SIG-M5 treated with dmso at 0.1 percent for 504 hours (cell line): ENCODE measurements at regions not wholly inside any gene's neighbourhood (a gene's known extent, or its start where the extent isn't known, plus 50 kb on each side); places are given as distances from the start of the nearest gene placed in this dataset.
A peak's percentile ranks its signal among the peaks of the same experiment; 100 is the strongest.
"Not testable (repeated sequence)": the region's sequence is repeated elsewhere in the genome, so short reads cannot be mapped to it uniquely, and the experiment has no call there.

Source experiments
- DNase-seq: peaks from one replicate; lab custom pipeline; 2025; ENCODE audit not compliant: unreplicated experiment; lab: John Stamatoyannopoulos, UW

GRCh38 chr21:39083377-39084008 is 99.8 kb downstream of the PSMG1 start:
- no peak for DNase-seq

DNA sequence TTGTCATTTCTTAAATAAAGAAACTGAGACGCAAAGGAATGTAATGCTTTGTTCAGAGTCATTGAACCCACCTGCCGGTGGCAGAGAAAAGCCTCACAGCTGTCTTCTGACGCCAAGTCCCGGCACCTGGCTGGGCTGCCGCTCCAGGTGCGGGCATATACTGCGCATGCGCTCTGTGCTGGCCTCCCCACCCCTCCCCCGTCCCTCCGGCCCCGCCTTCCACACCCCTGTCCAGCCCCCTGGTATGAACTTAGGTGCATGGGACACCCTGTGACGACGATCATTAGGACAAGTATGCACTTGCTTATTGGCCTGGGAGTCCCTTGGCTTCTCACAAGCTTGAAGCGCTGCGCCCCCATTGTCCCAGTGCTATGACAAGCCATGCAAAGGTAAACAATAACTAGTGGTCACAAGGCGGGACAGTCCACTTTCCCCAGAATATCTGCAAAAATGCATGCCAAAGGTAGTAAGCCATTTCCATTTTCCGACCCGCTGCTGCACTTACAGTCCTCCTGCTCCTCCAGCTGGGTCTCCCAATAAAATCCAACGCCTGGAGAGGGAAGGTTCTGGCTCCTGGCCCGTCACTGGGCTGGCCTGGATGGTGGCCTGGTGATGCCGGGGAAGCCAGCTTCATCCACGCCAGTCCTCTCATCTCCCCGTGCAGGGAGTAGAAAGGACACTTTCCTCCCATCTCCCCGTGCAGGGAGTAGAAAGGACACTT is 100.4 kb downstream of the PSMG1 start:
- peak; percentile 44 for DNase-seq

GRCh38 chr21:39080366-39080765 is 102.9 kb downstream of the PSMG1 start:
- no peak for DNase-seq

GRCh38 chr21:39079617-39080016 is 103.6 kb downstream of the PSMG1 start:
- DNase-seq = peak; percentile 79

- no peak for DNase-seq
These were observed 104.8 kb downstream of the PSMG1 start for GRCh38 chr21:39078322-39079065.

DNA sequence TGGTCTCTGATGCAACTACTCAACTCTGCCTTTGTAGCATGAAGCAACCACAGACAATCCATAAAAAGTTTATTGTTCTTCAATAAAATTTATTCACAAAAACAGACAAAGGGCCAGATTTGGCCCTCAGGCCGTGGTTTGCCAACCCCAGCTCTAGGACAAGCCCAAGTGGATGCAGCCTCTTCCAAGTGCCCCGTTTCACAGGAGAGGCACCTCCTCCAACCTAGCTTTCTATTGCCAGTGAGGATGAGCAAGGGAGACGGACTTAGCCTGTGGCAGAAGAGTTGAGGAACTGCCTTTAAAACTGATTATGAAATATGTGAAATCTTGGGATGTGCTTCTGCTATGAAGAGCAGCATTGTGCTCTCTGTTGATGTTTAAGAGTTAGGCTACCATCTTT is 105.4 kb downstream of the PSMG1 start:
- DNase-seq = peak; percentile 40

GRCh38 chr21:39074508-39074907 is 108.7 kb downstream of the PSMG1 start:
- no peak for DNase-seq

- no peak for DNase-seq
These were observed 109.5 kb downstream of the PSMG1 start for GRCh38 chr21:39073717-39074116.

DNA sequence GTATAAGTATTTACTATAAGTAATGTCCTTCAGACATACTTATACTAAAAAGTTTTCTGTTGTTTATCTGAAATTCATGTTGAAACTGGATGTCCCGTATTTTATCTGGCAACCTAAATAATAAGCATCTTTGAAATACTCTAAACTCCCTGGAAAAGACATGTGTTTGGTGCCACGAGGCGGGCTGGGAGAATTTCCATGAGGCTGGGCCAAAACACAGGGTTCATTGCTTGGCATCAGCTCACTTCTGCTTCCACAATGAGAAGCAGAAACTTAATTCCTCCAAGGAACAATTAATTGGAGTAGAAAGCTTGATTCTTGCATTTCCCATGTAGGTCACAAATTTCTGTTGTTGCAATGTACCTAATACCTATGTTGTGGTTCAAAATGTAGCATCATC is 110.2 kb downstream of the PSMG1 start:
- no peak for DNase-seq

GRCh38 chr21:39072468-39072867 is 110.8 kb downstream of the PSMG1 start:
- DNase-seq = no peak

GRCh38 chr21:39071623-39072214 is 111.5 kb downstream of the PSMG1 start:
- DNase-seq = peak; percentile 30

DNA sequence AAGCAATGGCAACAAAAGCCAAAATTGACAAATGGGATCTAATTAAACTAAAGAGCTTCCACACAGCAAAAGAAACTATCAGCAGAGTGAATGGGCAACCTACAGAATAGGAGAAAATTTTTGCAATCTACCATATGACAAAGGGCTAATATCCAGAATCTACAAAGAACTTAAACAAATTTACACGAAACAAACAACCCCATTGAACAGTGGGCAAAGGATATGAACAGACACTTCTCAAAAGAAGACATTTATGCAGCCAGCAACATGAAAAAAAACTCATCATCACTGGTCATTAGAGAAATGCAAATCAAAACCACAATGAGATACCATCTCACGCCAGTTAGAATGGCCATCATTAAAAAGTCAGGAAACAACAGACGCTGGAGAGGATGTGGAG is 113.4 kb downstream of the PSMG1 start:
- not testable (repeated sequence) for DNase-seq

DNA sequence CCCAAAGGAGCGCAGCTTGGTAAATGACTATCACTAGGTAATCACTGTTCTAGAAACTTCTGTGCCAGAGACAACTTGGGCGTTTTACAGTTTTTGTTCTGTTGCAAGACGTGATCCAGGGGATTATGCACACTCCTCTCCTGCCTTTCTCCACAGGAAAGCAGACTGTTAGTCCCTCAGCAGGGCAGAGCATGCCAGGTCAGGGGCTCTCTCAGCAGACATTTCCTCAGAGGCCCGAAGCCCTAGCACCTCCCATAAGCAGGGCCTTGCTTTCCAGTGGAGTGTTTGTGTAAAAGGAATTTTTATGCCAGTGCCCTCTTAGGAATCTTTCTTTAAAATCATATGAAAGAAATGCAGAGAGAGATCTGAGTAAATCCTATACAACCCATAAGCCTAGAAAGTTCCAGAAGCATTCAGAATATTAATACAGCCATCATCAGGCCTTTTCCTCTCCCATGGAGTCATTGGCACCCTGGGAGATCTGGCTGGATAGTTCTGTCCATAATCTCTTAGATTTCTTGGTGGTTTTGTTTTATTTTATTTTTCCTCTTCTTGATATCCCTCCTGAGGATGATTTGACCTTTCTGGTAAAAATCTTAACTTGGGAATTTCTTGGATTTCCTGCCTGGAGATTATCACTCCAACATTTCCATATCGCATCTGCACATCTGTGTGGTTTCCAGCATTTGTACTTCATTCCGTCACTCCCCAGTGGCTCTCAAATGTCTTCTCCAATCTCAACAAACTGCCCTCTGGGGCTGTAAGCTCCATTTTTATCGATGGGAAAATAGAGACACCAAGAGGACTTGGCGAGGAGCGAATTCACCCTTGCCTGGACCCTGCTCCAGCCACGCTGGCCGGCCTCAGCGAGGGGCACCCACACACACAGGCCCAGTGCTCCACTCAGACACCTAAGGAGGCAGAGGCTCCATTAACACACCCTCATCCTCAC is 116.1 kb downstream of the PSMG1 start:
- DNase-seq = no peak

DNA sequence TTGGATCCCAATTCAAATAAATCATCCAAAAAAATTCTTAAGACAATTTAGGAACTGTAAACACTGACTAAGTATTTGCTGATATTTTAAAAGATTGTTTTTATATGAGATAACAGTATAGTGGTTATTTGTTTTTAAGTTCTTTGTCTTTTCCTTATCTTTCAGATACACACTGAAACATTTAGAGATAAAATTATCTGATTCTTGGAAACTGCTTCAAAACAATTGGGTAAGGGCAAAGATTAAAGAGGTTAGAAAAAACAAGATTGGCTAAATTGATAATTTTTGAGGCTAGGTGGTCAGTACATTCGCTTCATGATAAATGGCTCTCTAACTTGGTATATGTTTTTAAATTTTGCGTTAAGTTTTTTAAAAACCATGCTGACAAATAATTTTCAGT is 117.3 kb downstream of the PSMG1 start:
- DNase-seq = no peak

- no peak for DNase-seq
These were observed 118.8 kb downstream of the PSMG1 start for GRCh38 chr21:39064325-39065012.

- DNase-seq = no peak
These were observed 119.7 kb downstream of the PSMG1 start for GRCh38 chr21:39063517-39063916.

- no peak for DNase-seq
These were observed 121.1 kb downstream of the PSMG1 start for GRCh38 chr21:39062196-39062595.

DNA sequence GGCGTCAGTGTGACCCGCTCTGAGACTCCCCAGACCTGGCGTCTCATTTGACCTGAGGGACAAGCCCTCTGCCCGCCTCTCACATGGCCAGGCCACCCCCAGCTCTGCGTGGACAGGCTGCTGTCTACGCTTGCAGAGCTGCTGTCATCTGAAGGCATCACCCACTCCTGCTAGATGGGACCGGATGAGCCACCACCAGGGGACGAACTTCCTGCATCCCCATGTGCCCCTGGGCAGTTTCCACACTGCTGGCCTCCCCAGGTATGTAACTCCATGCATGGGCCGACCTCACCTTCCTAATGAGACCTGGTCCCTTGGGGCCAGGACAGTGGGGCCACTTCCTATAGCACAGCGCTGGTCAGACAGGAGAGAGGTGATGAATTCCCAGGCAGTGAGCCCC is 121.5 kb downstream of the PSMG1 start:
- no peak for DNase-seq

- DNase-seq = no peak
These were observed 122.7 kb downstream of the PSMG1 start for GRCh38 chr21:39060485-39061083.

DNA sequence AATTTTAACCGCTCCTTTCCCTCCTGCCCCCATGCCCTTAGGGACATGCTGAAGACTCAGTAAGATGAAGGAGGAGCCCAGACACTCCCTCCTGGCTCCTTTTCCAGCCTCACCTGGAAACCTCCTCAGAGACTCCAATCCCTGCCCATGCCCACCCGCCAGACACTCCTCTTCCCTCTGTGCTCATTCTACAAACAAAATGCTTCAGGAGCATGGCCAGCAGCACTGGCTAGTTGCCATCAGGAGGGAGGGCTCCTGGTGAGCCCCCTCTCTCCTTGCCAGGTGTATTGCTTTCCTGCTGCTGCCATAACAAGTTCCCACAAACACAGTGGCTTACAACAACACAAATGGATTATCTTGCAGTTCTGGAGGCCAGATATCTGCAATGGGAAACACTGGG is 126.1 kb downstream of the PSMG1 start:
- DNase-seq = no peak
